ENCODE measurements at regions not wholly inside any gene's neighbourhood (a gene's known extent, or its start where the extent isn't known, plus 50 kb on each side); places are given as distances from the start of the nearest gene placed in this dataset.

DNA sequence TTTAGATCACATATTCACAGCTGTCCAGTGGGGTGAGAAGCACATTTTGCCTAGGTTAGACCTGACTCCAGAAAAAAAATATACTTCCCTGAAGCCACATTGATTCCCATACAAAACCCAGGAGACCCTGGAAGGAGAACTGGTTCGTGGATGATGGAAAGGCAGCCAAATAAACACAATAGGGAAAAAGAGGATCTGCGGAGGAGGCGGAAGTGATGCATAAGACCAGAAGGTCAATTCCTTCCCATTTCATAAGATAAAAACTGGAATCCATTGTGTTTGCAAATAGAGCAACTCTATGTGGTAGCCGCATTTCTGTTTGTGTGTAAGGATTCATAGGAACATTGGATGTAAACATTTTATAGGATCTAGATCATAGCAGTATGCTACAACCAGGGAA, 781.9 kb upstream of the GRM7 start:
- TF ChIP-seq, protein P1, sequence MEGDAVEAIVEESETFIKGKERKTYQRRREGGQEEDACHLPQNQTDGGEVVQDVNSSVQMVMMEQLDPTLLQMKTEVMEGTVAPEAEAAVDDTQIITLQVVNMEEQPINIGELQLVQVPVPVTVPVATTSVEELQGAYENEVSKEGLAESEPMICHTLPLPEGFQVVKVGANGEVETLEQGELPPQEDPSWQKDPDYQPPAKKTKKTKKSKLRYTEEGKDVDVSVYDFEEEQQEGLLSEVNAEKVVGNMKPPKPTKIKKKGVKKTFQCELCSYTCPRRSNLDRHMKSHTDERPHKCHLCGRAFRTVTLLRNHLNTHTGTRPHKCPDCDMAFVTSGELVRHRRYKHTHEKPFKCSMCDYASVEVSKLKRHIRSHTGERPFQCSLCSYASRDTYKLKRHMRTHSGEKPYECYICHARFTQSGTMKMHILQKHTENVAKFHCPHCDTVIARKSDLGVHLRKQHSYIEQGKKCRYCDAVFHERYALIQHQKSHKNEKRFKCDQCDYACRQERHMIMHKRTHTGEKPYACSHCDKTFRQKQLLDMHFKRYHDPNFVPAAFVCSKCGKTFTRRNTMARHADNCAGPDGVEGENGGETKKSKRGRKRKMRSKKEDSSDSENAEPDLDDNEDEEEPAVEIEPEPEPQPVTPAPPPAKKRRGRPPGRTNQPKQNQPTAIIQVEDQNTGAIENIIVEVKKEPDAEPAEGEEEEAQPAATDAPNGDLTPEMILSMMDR (conservative IDR thresholded peaks at IDR 0.05): no peak
- TF ChIP-seq ZFX (IDR thresholded peaks at IDR 0.05): no peak
